Breast epithelium (tissue), 3 donors: ENCODE measurements at regions not wholly inside any gene's neighbourhood (a gene's known extent, or its start where the extent isn't known, plus 50 kb on each side); places are given as distances from the start of the nearest gene placed in this dataset.

Experiments
- POLR2AphosphoS5 ChIP-seq, 3 donors: sonication (generic); formaldehyde crosslinking; IDR thresholded peaks; one replicate each; pipeline ENCODE4 v1.6.1; 2017; ENCODE audit warnings: antibody characterized with exemption in 3 of 3
- TF ChIP-seq, protein P1 (sequence below), 3 donors: fragments of 450-650 bp; IDR thresholded peaks; one replicate each; pipeline ENCODE4 v1.5.1; 2016 to 2017; ENCODE audit warnings: antibody characterized with exemption in 3 of 3, mild to moderate bottlenecking in 3 of 3, moderate library complexity in 3 of 3

- no peak for TF ChIP-seq POLR2AphosphoS5 (IDR thresholded peaks at IDR 0.05)
- TF ChIP-seq, protein P1, sequence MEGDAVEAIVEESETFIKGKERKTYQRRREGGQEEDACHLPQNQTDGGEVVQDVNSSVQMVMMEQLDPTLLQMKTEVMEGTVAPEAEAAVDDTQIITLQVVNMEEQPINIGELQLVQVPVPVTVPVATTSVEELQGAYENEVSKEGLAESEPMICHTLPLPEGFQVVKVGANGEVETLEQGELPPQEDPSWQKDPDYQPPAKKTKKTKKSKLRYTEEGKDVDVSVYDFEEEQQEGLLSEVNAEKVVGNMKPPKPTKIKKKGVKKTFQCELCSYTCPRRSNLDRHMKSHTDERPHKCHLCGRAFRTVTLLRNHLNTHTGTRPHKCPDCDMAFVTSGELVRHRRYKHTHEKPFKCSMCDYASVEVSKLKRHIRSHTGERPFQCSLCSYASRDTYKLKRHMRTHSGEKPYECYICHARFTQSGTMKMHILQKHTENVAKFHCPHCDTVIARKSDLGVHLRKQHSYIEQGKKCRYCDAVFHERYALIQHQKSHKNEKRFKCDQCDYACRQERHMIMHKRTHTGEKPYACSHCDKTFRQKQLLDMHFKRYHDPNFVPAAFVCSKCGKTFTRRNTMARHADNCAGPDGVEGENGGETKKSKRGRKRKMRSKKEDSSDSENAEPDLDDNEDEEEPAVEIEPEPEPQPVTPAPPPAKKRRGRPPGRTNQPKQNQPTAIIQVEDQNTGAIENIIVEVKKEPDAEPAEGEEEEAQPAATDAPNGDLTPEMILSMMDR (IDR thresholded peaks at IDR 0.05), result no peak
Observed at GRCh38 chr5:107325866-107326265, 344.9 kb downstream of the EFNA5 start.
